ENCODE measurements at regions not wholly inside any gene's neighbourhood (a gene's known extent, or its start where the extent isn't known, plus 50 kb on each side); places are given as distances from the start of the nearest gene placed in this dataset.
A peak's percentile ranks its signal among the peaks of the same experiment; 100 is the strongest.
"Not testable (repeated sequence)": the region's sequence is repeated elsewhere in the genome, so short reads cannot be mapped to it uniquely, and the experiment has no call there.

- no peak for DNase-seq
Measured at GRCh38 chr6:109875973-109876372, 102.1 kb upstream of the GPR6 start.

- DNase-seq = no peak
Measured at GRCh38 chr6:109877028-109878004, 100.8 kb upstream of the GPR6 start.

- DNase-seq = not testable (repeated sequence)
Measured at GRCh38 chr6:109878005-109878690, 100.0 kb upstream of the GPR6 start.

GRCh38 chr6:109879081-109879480 lies 99.0 kb upstream of the GPR6 start:
- not testable (repeated sequence) for DNase-seq

GRCh38 chr6:109879521-109879920 lies 98.6 kb upstream of the GPR6 start:
- DNase-seq = no peak

GRCh38 chr6:109881069-109881468 lies 97.0 kb upstream of the GPR6 start:
- DNase-seq = not testable (repeated sequence)

- DNase-seq = not testable (repeated sequence)
Measured at GRCh38 chr6:109881953-109882490, 96.1 kb upstream of the GPR6 start.

- no peak for DNase-seq
Measured at GRCh38 chr6:109891924-109892323, 86.2 kb upstream of the GPR6 start.

- DNase-seq = peak; percentile 39
Measured at GRCh38 chr6:109892451-109893435, 85.4 kb upstream of the GPR6 start.

- no peak for DNase-seq
Measured at GRCh38 chr6:109893606-109894005, 84.5 kb upstream of the GPR6 start.

- DNase-seq = no peak
Measured at GRCh38 chr6:109894181-109894580, 83.9 kb upstream of the GPR6 start.

- DNase-seq = no peak
Measured at GRCh38 chr6:109896341-109896740, 81.8 kb upstream of the GPR6 start.

GRCh38 chr6:109897025-109897424 lies 81.1 kb upstream of the GPR6 start:
- no peak for DNase-seq

- no peak for DNase-seq
Measured at GRCh38 chr6:109897561-109898080, 80.5 kb upstream of the GPR6 start.

GRCh38 chr6:109901976-109902375 lies 76.1 kb upstream of the GPR6 start:
- no peak for DNase-seq

- no peak for DNase-seq
Measured at GRCh38 chr6:109902870-109903269, 75.2 kb upstream of the GPR6 start.

GRCh38 chr6:109910571-109910970 lies 67.5 kb upstream of the GPR6 start:
- DNase-seq = no peak

- DNase-seq = no peak
Measured at GRCh38 chr6:109912118-109912517, 66.0 kb upstream of the GPR6 start.

GRCh38 chr6:109912952-109913351 lies 65.2 kb upstream of the GPR6 start:
- DNase-seq = no peak

GRCh38 chr6:109915748-109916147 lies 62.4 kb upstream of the GPR6 start:
- not testable (repeated sequence) for DNase-seq

- no peak for DNase-seq
Measured at GRCh38 chr6:109916759-109917158, 61.4 kb upstream of the GPR6 start.

- no peak for DNase-seq
Measured at GRCh38 chr6:109918227-109918626, 59.9 kb upstream of the GPR6 start.
